ENCODE measurements at regions not wholly inside any gene's neighbourhood (a gene's known extent, or its start where the extent isn't known, plus 50 kb on each side); places are given as distances from the start of the nearest gene placed in this dataset.
"Not testable (repeated sequence)": the region's sequence is repeated elsewhere in the genome, so short reads cannot be mapped to it uniquely, and the experiment has no call there.

GRCh38 chr7:131628634-131629033 lies 72.2 kb upstream of the PODXL start:
- no peak for DNase-seq (ENCODE audit: low read depth, low spot score)
- in situ Hi-C loops (cut with HindIII; ENCODE audit: low sequenced_read_pairs) = no loop called here
- TF ChIP-seq, protein P1, sequence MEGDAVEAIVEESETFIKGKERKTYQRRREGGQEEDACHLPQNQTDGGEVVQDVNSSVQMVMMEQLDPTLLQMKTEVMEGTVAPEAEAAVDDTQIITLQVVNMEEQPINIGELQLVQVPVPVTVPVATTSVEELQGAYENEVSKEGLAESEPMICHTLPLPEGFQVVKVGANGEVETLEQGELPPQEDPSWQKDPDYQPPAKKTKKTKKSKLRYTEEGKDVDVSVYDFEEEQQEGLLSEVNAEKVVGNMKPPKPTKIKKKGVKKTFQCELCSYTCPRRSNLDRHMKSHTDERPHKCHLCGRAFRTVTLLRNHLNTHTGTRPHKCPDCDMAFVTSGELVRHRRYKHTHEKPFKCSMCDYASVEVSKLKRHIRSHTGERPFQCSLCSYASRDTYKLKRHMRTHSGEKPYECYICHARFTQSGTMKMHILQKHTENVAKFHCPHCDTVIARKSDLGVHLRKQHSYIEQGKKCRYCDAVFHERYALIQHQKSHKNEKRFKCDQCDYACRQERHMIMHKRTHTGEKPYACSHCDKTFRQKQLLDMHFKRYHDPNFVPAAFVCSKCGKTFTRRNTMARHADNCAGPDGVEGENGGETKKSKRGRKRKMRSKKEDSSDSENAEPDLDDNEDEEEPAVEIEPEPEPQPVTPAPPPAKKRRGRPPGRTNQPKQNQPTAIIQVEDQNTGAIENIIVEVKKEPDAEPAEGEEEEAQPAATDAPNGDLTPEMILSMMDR (IDR thresholded peaks at IDR 0.05; ENCODE audit: low read depth, low read length) = no peak
- no peak overlapping the region for H3K4me3 ChIP-seq (ENCODE audit: low read depth, low read length)

GRCh38 chr7:131627735-131628190 lies 71.3 kb upstream of the PODXL start:
- in situ Hi-C loops (cut with HindIII; ENCODE audit: low sequenced_read_pairs) = no loop called here
- no peak for DNase-seq (ENCODE audit: low read depth, low spot score)
- H3K4me3 ChIP-seq (ENCODE audit: low read depth, low read length) = no peak overlapping the region
- TF ChIP-seq, protein P1 (IDR thresholded peaks at IDR 0.05; ENCODE audit: low read depth, low read length) = no peak

DNA sequence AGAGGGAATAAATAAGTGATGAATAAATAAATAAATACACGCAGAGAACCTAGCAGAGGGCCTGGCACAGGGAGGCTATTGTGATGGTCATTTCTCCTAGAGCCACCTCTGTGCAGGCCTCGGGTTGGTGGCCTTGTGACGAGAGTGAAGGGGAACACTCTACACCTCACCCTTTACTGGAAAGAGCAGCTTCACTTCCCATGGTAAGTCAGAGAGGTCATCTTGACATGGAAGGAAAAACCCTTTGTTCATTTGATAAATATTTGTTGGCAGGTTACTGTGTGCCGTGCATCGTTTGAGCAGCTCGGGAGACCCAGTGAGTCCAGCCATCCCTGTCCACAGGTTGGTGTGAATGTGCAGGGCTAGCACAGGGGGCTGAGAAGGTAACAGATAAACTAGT lies 70.2 kb upstream of the PODXL start:
- H3K4me3 ChIP-seq (ENCODE audit: low read depth, low read length) = no peak overlapping the region
- TF ChIP-seq, protein P1 (IDR thresholded peaks at IDR 0.05; ENCODE audit: low read depth, low read length) = no peak
- DNase-seq (ENCODE audit: low read depth, low spot score) = no peak
- in situ Hi-C loops (cut with HindIII; ENCODE audit: low sequenced_read_pairs) = no loop called here

DNA sequence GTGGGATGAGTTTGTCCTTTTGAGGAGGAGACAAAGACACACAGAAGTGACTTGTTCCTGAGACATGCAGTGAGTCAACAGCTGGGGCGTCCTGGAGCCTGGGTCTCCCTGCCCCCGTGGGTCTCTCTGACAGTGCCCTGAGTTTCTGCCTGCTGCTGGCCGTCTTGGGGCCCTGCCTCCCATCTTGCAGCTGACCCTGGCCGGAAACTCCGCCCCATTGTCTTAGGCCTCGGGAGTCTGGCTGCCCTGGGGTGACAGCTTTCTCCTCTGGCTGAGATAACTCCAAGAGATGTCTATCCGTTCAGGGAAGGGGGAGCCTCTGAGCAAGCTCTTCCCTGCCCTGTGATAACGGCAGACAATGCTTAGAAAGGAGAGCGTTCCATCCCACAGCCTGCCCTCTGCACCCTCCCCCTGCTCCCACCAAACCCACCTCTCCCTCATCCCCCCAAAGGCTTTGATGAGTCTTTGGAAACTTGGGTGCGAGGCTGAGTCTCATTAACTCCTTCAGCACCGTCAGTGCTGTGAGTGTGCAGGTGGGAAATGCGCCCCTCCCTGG lies 69.5 kb upstream of the PODXL start:
- no peak overlapping the region for H3K4me3 ChIP-seq (ENCODE audit: low read depth, low read length)
- peak; percentile 56 for DNase-seq (ENCODE audit: low read depth, low spot score)
- TF ChIP-seq, protein P1 (IDR thresholded peaks at IDR 0.05; ENCODE audit: low read depth, low read length) = peak; percentile 14
- in situ Hi-C loops (cut with HindIII; ENCODE audit: low sequenced_read_pairs) = no loop called here

DNA sequence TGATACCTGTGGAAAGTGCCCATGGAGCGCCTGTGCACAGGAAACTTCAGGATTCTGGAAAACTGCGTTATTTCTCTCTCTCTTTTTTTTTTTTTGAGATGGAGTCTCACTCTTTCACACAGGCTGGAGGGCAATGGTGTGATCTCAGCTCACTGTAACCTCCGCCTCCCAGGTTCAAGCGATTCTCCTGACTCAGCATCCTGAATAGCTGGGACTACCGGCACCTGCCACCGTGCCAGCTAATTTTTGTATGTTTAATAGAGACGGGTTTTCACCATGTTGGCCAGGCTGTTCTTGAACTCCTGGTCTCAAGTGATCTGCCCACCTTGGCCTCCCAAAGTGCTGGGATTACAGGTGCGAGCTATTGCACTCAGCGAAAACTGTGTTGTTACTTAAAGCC lies 68.9 kb upstream of the PODXL start:
- in situ Hi-C loops (cut with HindIII; ENCODE audit: low sequenced_read_pairs); DNase-seq (ENCODE audit: low read depth, low spot score); H3K4me3 ChIP-seq (ENCODE audit: low read depth, low read length): not testable (repeated sequence)

DNA sequence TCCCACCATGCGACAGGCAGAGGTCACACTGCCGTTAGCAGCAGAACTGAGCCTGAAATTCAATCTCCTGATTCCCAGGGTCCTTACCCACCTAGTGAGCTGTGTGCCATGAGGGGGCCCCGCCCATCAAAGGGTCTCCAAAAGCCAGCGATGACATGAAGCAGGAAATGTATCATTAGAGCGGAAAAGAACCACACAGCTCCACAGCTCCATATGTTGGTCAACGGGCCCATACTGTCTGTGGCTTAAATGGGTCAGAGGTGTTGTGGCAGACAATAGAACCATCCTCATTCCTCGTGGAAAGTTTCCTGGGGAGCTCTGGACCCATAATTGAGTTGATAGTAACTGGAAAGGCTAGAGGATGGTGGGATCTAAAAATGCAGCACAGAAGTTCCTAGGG lies 68.1 kb upstream of the PODXL start:
- TF ChIP-seq, protein P1 (IDR thresholded peaks at IDR 0.05; ENCODE audit: low read depth, low read length) = no peak
- in situ Hi-C loops (cut with HindIII; ENCODE audit: low sequenced_read_pairs) = no loop called here
- H3K4me3 ChIP-seq (ENCODE audit: low read depth, low read length) = no peak overlapping the region
- no peak for DNase-seq (ENCODE audit: low read depth, low spot score)

DNA sequence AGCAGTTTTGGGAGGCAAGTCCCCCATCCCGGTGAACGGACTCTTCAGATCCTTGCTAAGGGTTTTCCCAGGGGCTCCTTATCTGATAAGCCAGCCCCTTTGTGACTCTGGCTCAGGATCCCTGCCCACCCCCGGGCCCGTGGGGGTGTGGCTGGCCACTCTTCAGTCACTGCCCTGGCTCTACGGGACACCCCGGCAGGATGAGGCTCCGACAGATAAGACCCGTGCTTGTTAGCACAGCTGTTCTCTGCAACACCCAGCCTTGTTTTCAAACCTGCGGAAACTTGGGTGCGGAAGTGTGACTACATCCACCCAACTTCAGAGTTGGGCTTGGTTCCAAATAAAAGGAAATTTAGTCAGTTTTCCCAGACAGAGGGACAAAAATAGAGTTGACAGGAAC lies 66.7 kb upstream of the PODXL start:
- in situ Hi-C loops (cut with HindIII; ENCODE audit: low sequenced_read_pairs) = no loop called here
- TF ChIP-seq, protein P1 (IDR thresholded peaks at IDR 0.05; ENCODE audit: low read depth, low read length) = no peak
- no peak overlapping the region for H3K4me3 ChIP-seq (ENCODE audit: low read depth, low read length)
- peak; percentile 65 for DNase-seq (ENCODE audit: low read depth, low spot score)
